Gastrocnemius medialis (tissue), 4 donors: ENCODE measurements at regions not wholly inside any gene's neighbourhood (a gene's known extent, or its start where the extent isn't known, plus 50 kb on each side); places are given as distances from the start of the nearest gene placed in this dataset.
"Not testable (repeated sequence)": the region's sequence is repeated elsewhere in the genome, so short reads cannot be mapped to it uniquely, and the experiment has no call there.

ENCODE experiments used
- ATAC-seq, 2 donors: fragments of 150-250 bp; one replicate each; pipeline ENCODE4 v1.9.1; 2016
- DNase-seq, 2 donors: peaks; one replicate each; pipeline ENCODE4 v3.0.0-alpha.2; 2019
- H3K27ac ChIP-seq, 4 donors: fragments of 200-600 bp; sonication (generic); 1 replicate in 1 of 4; 2 replicates in 3 of 4; pipeline ENCODE4 v1.5.1; 2016 to 2018; ENCODE audit warnings: mild to moderate bottlenecking in 2 of 4, moderate library complexity in 1 of 4
- H3K27me3 ChIP-seq, 3 donors: fragments of 200-600 bp; sonication (generic) in 2 of 3; 1 replicate in 1 of 3; 2 replicates in 2 of 3; pipeline versions ENCODE4 v1.5.1 to v1.6.0; 2016 to 2019; ENCODE audit warnings: mild to moderate bottlenecking in 1 of 3, moderate library complexity in 1 of 3
- H3K36me3 ChIP-seq, 2 donors: fragments of 200-600 bp; sonication (generic) in 1 of 2; one replicate each; pipeline ENCODE4 v1.5.1; 2017 to 2018
- H3K4me1 ChIP-seq, 2 donors: fragments of 200-600 bp; sonication (generic) in 1 of 2; one replicate each; pipeline ENCODE4 v1.5.1; 2016 to 2017; ENCODE audit warnings: mild to moderate bottlenecking in 2 of 2
- H3K4me3 ChIP-seq, 4 donors: fragments of 200-600 bp; sonication (generic) in 3 of 4; 1 replicate in 1 of 4; 2 replicates in 3 of 4; pipeline ENCODE4 v1.5.1; 2016 to 2019; ENCODE audit warnings: mild to moderate bottlenecking in 2 of 4
- H3K9me3 ChIP-seq, 3 donors: fragments of 200-600 bp; sonication (generic) in 2 of 3; 1 replicate in 1 of 3; 2 replicates in 2 of 3; pipeline ENCODE4 v1.5.1; 2016 to 2019
- CTCF ChIP-seq, 5 experiments: fragments of 450-650 bp in 3 of 5; fragments of 200-600 bp in 2 of 5; sonication (generic) in 2 of 5; IDR thresholded peaks in 4 of 5; conservative IDR thresholded peaks in 1 of 5; 1 replicate in 4 of 5; 2 replicates in 1 of 5; pipeline ENCODE4 v1.5.1; 2016 to 2019; ENCODE audit warnings: antibody characterized with exemption in 5 of 5, mild to moderate bottlenecking in 3 of 5, moderate library complexity in 3 of 5
- in situ Hi-C, 4 donors: fragments of 200-750 bp; cut with MboI; loops; one replicate each; pipeline versions ENCODE4 v1.15.0 to v1.8.0; 2017; ENCODE audit warnings: low sequenced_read_pairs in 4 of 4
- intact Hi-C: fragments of 100-400 bp; cut with DNase I; formaldehyde crosslinking; loops from one replicate; pipeline ENCODE4 v1.15.1; 2023; ENCODE audit warnings: low total_unique reads

- Histone ChIP-seq H3K27ac (no peak overlapping the region), H3K36me3 (no peaks in the 10 kb centered on the region), H3K4me1 (no peaks in the 10 kb centered on the region), H3K4me3 (no peak overlapping the region), H3K9me3 (no peaks in the 10 kb centered on the region), H3K27me3 (no peaks in the 10 kb centered on the region)
- ATAC-seq (no peak), DNase-seq (no peak)
- no peak for TF ChIP-seq CTCF (IDR thresholded peaks at IDR 0.05 in 4 of 5, conservative IDR thresholded peaks at IDR 0.05 in 1 of 5)
- in situ Hi-C loops, result loop anchor here (25.0 kb wide), 4 partner anchors 101 to 1151 kb away; no protein-coding TSS in a partner anchor
- intact Hi-C loops, result no loop called here
Measured at GRCh38 chrX:65586491-65586890, 51.9 kb upstream of the LAS1L start.

GRCh38 chrX:65585226-65585625 lies 50.6 kb upstream of the LAS1L start:
- ATAC-seq, DNase-seq, H3K4me1 ChIP-seq, intact Hi-C loops, H3K27me3 ChIP-seq, H3K27ac ChIP-seq, H3K36me3 ChIP-seq, H3K4me3 ChIP-seq, H3K9me3 ChIP-seq: not testable (repeated sequence)
- in situ Hi-C loops, result loop anchor here (25.0 kb wide), 4 partner anchors 102 to 1152 kb away; no protein-coding TSS in a partner anchor
